ENCODE measurements at regions not wholly inside any gene's neighbourhood (a gene's known extent, or its start where the extent isn't known, plus 50 kb on each side); places are given as distances from the start of the nearest gene placed in this dataset.

DNA sequence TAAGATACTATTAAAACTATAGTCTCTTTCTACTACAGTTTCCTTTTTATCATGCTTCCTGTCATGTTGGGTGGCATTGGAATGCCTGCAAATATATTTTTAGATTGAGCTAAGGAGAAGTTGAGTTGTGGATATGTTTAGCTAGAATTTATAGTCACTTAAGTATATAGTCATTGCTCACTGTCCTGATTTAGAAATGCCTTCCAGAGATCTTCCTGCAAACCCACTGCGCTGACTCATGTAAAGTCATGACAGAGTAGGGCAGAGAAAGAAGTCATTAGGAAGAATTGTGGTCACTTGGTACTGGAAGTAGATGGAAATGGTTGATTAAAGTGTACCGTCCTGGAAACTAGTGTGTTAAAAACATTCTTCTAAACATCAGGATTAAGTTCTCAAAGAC is 490.3 kb upstream of the PABPC4L start:
- TF ChIP-seq, protein P1, sequence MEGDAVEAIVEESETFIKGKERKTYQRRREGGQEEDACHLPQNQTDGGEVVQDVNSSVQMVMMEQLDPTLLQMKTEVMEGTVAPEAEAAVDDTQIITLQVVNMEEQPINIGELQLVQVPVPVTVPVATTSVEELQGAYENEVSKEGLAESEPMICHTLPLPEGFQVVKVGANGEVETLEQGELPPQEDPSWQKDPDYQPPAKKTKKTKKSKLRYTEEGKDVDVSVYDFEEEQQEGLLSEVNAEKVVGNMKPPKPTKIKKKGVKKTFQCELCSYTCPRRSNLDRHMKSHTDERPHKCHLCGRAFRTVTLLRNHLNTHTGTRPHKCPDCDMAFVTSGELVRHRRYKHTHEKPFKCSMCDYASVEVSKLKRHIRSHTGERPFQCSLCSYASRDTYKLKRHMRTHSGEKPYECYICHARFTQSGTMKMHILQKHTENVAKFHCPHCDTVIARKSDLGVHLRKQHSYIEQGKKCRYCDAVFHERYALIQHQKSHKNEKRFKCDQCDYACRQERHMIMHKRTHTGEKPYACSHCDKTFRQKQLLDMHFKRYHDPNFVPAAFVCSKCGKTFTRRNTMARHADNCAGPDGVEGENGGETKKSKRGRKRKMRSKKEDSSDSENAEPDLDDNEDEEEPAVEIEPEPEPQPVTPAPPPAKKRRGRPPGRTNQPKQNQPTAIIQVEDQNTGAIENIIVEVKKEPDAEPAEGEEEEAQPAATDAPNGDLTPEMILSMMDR (IDR thresholded peaks at IDR 0.05): no peak
- no peak for TF ChIP-seq POLR2A (IDR thresholded peaks at IDR 0.05)
- no peak for TF ChIP-seq EP300 (IDR thresholded peaks at IDR 0.05)
- no peak for TF ChIP-seq POLR2AphosphoS5 (IDR thresholded peaks at IDR 0.05)
